ENCODE measurements at regions not wholly inside any gene's neighbourhood (a gene's known extent, or its start where the extent isn't known, plus 50 kb on each side); places are given as distances from the start of the nearest gene placed in this dataset.

- TF ChIP-seq POLR2AphosphoS5 (IDR thresholded peaks at IDR 0.05) = no peak
- TF ChIP-seq CTCF (IDR thresholded peaks at IDR 0.05 in 8 of 11, conservative IDR thresholded peaks at IDR 0.05 in 3 of 11) = no peak
Measured at GRCh38 chr9:119802133-119802532, 432.9 kb upstream of the BRINP1 start.

All from spleen (tissue), 7 donors.